GM19452 (cell line): ENCODE measurements at regions not wholly inside any gene's neighbourhood (a gene's known extent, or its start where the extent isn't known, plus 50 kb on each side); places are given as distances from the start of the nearest gene placed in this dataset.
"Not testable (repeated sequence)": the region's sequence is repeated elsewhere in the genome, so short reads cannot be mapped to it uniquely, and the experiment has no call there.

Experiments used
- ATAC-seq: cut with Tn5 transposase; IDR thresholded peaks from one replicate; pipeline ENCODE4 v1.9.1; 2021; ENCODE audit not compliant: unreplicated experiment

DNA sequence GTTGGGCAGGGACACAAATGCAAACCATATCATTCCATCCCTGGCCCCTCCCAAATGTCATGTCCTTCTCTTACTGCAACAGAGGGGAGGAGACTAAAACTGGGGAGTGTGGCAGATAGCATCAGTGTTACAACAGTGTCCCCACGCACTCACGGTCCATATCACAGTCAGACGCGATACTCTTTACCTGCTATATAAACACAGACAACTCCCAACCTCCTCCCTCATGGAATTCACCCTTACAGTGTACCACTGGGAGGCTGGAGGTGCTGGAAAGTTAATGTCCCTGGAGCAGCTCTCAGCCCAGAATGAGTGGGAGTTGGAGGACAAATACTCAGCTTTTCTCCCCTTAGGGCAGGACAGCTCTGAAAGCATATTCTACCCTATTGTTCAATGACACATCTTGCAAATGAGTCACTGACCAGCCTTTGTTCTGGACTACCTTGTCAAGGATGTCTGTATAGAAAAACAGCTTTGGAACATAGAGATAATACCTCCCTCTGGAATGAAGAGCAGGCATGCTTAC is 445.9 kb downstream of the SETD4 start:
- no peak for ATAC-seq

- no peak for ATAC-seq
These were observed 448.6 kb downstream of the SETD4 start for GRCh38 chr21:35611708-35612132.

GRCh38 chr21:35609263-35609662 is 451.1 kb downstream of the SETD4 start:
- ATAC-seq: no peak

- ATAC-seq: no peak
These were observed 452.9 kb downstream of the SETD4 start for GRCh38 chr21:35607406-35607805.

DNA sequence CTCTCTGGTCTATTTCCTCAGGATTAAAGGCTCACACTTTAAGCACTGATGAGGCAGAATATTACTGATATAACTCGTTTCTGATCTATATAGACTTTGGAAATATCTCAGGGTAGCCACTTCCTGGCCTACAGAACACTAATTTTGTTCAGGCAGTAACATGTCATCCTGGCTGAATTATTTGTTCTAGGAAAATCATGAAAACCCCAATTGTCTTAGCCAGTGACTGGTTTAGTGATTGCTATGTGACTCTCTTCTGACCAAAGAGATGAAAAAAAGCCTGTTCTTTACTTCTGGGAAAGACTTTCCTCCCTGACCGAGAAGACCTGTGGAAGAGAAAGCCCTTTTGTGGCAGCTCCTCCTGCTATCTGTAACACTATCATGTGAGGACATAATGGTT is 453.7 kb downstream of the SETD4 start:
- ATAC-seq: no peak

DNA sequence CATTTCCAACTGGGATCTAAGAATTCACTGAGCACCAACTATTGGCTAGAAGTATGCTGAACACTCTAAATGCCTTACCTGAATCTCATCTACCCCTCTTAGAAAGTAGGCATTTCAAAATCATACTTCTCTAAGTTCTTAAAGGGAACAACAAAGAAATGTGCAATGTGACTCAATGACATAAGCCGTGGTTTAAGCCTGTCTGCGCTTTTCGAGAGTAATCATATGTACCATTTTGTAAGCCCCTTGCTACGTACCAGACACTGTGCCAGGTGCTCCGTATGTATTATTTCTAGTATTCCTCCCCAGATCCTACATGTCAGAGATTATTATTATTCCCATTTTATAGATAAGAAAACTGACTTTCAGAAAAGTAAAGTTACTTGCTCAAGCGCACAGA is 454.2 kb downstream of the SETD4 start:
- ATAC-seq: no peak

DNA sequence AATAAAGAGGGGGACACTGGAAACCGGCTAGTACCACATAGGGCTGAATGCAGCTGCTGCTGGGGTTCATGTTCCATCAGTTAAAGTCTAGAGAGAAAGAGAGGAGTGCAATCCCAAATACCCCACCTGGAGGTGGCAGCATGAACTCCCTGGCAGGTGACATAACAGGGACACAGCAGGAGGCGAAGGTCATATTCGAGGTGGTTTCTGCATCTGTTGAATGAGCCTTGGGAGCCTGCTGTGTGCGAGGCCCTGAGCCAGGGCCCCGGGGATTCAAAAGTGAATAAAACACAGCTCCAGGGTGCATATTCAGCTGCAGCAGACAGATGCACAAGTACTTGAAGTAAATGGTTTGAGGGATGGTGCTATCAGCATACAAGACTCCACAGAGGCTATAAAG is 456.8 kb downstream of the SETD4 start:
- ATAC-seq: no peak

GRCh38 chr21:35602811-35603362 is 457.4 kb downstream of the SETD4 start:
- ATAC-seq: no peak

GRCh38 chr21:35601211-35601610 is 459.1 kb downstream of the SETD4 start:
- ATAC-seq: no peak

- no peak for ATAC-seq
These were observed 461.2 kb downstream of the SETD4 start for GRCh38 chr21:35599164-35599563.

- no peak for ATAC-seq
These were observed 462.5 kb downstream of the SETD4 start for GRCh38 chr21:35597750-35598339.

- ATAC-seq: no peak
These were observed 465.4 kb downstream of the SETD4 start for GRCh38 chr21:35594905-35595304.

DNA sequence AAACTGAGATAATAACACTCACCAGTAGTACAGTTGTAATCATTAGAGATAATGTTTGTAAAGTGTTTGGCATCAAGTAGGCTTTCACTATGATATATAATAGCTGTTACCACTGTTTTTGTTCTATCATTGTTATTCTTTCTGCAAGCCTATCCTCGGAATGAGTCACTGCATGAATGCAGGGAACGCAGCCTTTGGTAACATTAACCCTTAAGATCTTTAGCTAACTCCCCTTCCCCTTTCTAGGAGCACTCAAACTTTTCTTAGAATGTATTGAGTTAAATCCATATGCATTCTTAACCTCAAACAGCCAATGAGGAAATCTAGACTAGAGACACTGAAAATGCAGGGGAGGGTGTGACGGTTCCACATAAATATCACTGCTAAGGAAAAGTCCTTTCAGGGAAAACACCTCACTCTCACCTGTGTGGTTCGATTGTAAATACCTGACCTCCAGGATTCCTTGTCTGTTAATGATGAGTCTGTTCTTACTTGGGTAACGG is 467.3 kb downstream of the SETD4 start:
- no peak for ATAC-seq

- ATAC-seq: not testable (repeated sequence)
These were observed 470.0 kb downstream of the SETD4 start for GRCh38 chr21:35590284-35590683.

DNA sequence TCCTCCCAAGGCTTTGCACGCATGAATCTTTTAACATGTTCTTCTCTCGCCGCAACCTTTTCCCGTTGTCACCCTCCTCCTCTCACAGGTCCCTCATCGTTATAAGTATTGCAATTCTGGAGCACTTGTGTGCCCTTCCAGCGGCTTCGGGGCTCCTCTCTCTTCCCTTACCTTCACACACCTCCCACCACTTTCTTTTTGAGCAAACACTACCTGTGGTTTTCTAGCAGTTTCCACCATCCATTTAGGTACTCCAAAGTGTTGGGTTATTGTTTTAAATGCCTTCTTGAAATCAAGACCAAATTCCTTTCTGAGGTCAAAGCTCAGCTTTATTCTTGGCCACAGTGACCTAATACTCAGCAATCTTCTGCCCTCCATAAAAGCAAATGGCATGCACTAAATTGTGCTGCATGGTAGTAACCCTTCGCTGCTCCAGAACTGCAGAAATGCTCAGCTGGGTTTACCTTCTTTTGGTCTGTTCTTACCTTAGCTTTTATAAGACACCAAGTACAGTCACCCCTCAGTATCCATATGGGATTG is 472.4 kb downstream of the SETD4 start:
- ATAC-seq: no peak

DNA sequence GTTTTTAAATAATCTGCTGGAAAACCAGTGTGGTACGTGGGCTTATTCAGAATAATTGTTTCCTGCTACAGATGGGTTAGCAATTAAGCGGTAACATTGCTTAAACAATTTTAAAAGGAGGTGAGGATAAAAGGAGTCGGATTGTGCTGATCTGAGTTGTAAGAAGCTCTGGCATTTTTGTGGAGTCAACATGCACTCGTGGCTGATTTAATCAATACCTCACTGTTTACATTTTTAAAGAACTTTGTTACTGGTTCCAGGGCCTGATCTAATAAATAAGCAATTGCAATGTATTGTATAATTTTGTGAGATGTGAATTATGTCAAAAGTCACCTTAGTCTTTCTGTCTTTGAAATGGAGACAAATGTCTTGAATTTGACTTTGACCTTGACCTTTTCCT is 474.0 kb downstream of the SETD4 start:
- no peak for ATAC-seq

- no peak for ATAC-seq
These were observed 474.4 kb downstream of the SETD4 start for GRCh38 chr21:35585878-35586277.

DNA sequence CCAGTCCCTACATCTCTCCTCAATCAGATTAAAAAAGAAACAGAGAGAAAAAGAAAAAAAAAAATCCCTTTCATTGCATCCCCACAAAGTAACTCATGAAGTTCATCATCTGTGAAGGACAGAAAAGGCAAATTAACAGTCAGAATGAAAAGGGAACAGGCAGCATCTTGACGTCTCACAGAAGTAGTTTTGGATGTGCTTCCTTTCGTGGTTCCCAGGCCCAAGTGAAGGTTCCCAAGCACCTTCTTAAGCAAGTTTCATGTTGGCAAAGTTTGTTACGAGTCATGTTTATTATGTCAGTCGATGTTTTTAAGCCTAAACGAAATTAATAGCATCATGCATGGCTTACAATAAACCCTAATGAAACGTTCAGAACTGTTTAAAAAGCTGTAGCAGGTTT is 475.2 kb downstream of the SETD4 start:
- no peak for ATAC-seq

- ATAC-seq: no peak
These were observed 476.6 kb downstream of the SETD4 start for GRCh38 chr21:35583566-35584216.

DNA sequence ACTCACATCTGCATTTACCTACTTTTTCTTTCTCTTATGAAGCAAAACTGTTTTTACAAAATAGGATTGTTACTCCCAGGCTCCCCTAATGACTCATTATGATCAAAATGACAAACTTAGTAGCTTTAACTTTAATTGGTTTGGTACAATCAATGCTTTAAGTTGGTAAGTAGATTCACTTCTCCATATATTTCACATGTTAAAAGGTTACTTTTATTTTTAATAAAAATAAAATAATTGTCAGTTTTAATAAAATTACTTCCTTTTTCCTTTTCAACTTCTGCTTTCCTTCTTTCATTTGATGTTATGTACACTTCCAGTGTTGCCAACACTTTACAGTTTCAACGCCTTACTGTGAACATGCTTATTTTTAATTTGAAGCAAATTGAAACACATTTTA is 477.6 kb downstream of the SETD4 start:
- no peak for ATAC-seq

DNA sequence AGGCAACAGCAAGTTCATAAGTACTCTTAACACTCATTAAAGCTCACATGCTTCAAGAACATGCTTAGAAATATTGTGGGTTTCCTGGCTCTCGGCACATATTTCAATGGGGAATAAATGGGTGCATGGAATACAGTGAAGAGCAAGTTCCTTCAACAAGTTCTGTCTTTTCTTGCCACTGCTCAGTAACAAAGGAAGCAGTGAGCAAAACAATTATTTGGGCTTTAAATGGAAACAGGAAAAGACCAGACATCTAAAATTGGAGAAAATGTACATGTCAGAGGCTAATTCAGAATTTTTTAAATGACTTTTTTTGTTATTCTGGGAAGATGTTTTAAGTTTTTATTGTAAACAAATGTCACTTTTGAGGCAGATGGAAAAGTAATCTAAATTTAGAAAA is 478.7 kb downstream of the SETD4 start:
- ATAC-seq: no peak
